Astrocyte (in vitro differentiated cells and primary cell): ENCODE measurements at regions not wholly inside any gene's neighbourhood (a gene's known extent, or its start where the extent isn't known, plus 50 kb on each side); places are given as distances from the start of the nearest gene placed in this dataset.

Experiments
- DNase-seq: peaks from one replicate; pipeline ENCODE4 v3.0.0-alpha.2; 2010; ENCODE audit warnings: low read depth
- FAIRE-seq: peaks from 2 replicates; lab custom pipeline; 2011; peaks lifted over from hg19 to GRCh38; lab: Jason Lieb, UNC
- H2AFZ ChIP-seq: 2 replicates; pipeline ENCODE4 v1.6.0; 2012; ENCODE audit warnings: low read depth, low read length, inconsistent platforms
- H3K27ac ChIP-seq: 2 replicates; pipeline ENCODE4 v1.5.1; 2011; ENCODE audit warnings: low read depth, low read length, inconsistent platforms
- H3K27me3 ChIP-seq: 2 replicates; pipeline ENCODE4 v1.6.0; 2011; ENCODE audit warnings: low read length, inconsistent platforms; ENCODE audit not compliant: insufficient read depth
- H3K36me3 ChIP-seq: 2 replicates; pipeline ENCODE4 v1.5.1; 2011; ENCODE audit warnings: low read length, inconsistent platforms; ENCODE audit not compliant: insufficient read depth
- H3K4me1 ChIP-seq: 2 replicates; pipeline ENCODE4 v1.5.1; 2011; ENCODE audit warnings: low read length, inconsistent platforms; ENCODE audit not compliant: insufficient read depth
- H3K4me2 ChIP-seq: 2 replicates; pipeline ENCODE4 v1.6.0; 2012; ENCODE audit warnings: low read length, inconsistent platforms
- H3K4me3 ChIP-seq: 2 replicates; pipeline ENCODE4 v1.5.1; 2011; ENCODE audit warnings: low read depth, mild to moderate bottlenecking, low read length, inconsistent platforms; ENCODE audit not compliant: insufficient read depth
- H3K79me2 ChIP-seq: 2 replicates; pipeline ENCODE4 v1.6.0; 2012; ENCODE audit warnings: mild to moderate bottlenecking, low read length, inconsistent platforms; ENCODE audit not compliant: insufficient read depth
- H3K9ac ChIP-seq: 2 replicates; pipeline ENCODE4 v1.6.0; 2012; ENCODE audit warnings: mild to moderate bottlenecking, low read length, inconsistent platforms
- H3K9me3 ChIP-seq: 2 replicates; pipeline ENCODE4 v1.5.1; 2012; ENCODE audit warnings: low read depth, mild to moderate bottlenecking, low read length, inconsistent platforms; ENCODE audit not compliant: insufficient read depth
- H4K20me1 ChIP-seq: 2 replicates; pipeline ENCODE4 v1.6.0; 2012; ENCODE audit warnings: low read length, inconsistent platforms; ENCODE audit not compliant: insufficient read depth
- H3K27ac Mint-ChIP-seq: one replicate; pipeline ENCODE4 v1.8.0; 2021; ENCODE audit warnings: mild to moderate bottlenecking, mixed read lengths; ENCODE audit not compliant: unreplicated experiment
- H3K27me3 Mint-ChIP-seq: one replicate; pipeline ENCODE4 v1.8.0; 2021; ENCODE audit warnings: low read depth, mixed read lengths; ENCODE audit not compliant: unreplicated experiment
- H3K36me3 Mint-ChIP-seq: one replicate; pipeline ENCODE4 v1.8.0; 2021; ENCODE audit warnings: low read depth, mixed read lengths; ENCODE audit not compliant: unreplicated experiment
- H3K4me1 Mint-ChIP-seq: one replicate; pipeline ENCODE4 v1.8.0; 2021; ENCODE audit warnings: low read depth, mixed read lengths; ENCODE audit not compliant: unreplicated experiment
- H3K4me3 Mint-ChIP-seq: one replicate; pipeline ENCODE4 v1.8.0; 2021; ENCODE audit warnings: mild to moderate bottlenecking, moderate library complexity, mixed read lengths; ENCODE audit not compliant: unreplicated experiment
- H3K9me3 Mint-ChIP-seq: one replicate; pipeline ENCODE4 v1.8.0; 2021; ENCODE audit warnings: mild to moderate bottlenecking, mixed read lengths; ENCODE audit not compliant: unreplicated experiment
- EZH2 ChIP-seq: IDR thresholded peaks from 2 replicates; pipeline ENCODE4 v1.6.1; 2012; ENCODE audit warnings: mild to moderate bottlenecking, low read length, inconsistent platforms; ENCODE audit not compliant: insufficient read depth
- TF ChIP-seq, protein P1 (sequence below): IDR thresholded peaks from 2 replicates; pipeline ENCODE4 v1.5.1; 2011; ENCODE audit warnings: low read depth, mild to moderate bottlenecking, inconsistent platforms, low read length, moderate library complexity; ENCODE audit not compliant: insufficient read depth

DNA sequence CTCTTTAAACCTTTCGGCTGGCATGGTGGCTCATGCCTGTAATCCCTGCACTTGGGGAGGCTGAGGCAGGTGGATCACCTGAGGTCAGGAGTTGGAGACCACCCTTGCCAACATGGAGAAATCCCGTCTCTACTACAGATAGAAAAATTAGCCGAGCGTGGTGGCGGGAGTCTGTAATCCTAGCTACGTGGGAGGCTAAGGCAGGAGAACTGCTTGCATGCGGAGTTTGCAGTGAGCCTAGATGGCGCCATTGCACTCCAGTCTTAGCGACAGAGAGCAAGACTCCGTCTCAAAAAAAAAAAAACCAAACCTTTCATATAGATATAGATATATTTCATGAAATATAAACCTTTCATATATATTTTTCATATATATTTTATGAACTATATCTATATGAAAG, 864.7 kb downstream of the TRIB2 start:
- no peak for DNase-seq
- Mint-ChIP-seq H3K4me1 (peaks cover 19% of the 10 kb centered on the region), H3K27me3 (no peaks in the 10 kb centered on the region)

DNA sequence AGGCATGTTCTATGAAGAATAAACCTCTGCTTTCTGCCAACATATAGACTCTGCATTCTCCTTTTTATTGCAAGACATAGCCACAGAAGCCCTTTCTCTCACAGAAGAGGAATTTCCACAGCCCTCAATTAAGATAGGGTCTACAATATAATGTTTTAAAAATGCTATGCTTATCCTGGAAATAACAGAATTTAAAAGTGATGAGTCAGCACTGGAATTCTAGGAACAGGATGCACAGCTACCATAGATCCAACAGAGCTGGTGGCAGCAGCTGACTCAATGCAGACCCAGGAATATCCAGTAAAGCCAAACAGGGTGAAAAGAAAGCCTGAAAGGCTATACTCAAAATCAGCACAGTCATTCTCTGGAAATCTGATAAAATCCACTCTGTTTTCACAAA, 866.9 kb downstream of the TRIB2 start:
- Histone ChIP-seq H3K9me3 (no peaks in the 10 kb centered on the region), H3K4me3 (no peak overlapping the region), H3K27ac (no peak overlapping the region), H4K20me1 (no peaks in the 10 kb centered on the region), H3K4me1 (no peaks in the 10 kb centered on the region), H3K4me2 (peak overlapping the region; percentile 3), H3K9ac (no peak overlapping the region), H3K36me3 (no peaks in the 10 kb centered on the region), H2AFZ (no peak overlapping the region), H3K79me2 (no peaks in the 10 kb centered on the region), H3K27me3 (no peaks in the 10 kb centered on the region)
- TF ChIP-seq, protein P1, sequence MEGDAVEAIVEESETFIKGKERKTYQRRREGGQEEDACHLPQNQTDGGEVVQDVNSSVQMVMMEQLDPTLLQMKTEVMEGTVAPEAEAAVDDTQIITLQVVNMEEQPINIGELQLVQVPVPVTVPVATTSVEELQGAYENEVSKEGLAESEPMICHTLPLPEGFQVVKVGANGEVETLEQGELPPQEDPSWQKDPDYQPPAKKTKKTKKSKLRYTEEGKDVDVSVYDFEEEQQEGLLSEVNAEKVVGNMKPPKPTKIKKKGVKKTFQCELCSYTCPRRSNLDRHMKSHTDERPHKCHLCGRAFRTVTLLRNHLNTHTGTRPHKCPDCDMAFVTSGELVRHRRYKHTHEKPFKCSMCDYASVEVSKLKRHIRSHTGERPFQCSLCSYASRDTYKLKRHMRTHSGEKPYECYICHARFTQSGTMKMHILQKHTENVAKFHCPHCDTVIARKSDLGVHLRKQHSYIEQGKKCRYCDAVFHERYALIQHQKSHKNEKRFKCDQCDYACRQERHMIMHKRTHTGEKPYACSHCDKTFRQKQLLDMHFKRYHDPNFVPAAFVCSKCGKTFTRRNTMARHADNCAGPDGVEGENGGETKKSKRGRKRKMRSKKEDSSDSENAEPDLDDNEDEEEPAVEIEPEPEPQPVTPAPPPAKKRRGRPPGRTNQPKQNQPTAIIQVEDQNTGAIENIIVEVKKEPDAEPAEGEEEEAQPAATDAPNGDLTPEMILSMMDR, result no peak
- TF ChIP-seq EZH2, result no peak
- DNase-seq (peak; percentile 36), FAIRE-seq (no peak)
- no peaks in the 10 kb centered on the region for H3K36me3 Mint-ChIP-seq
- H3K4me1 Mint-ChIP-seq, result peaks cover 14% of the 10 kb centered on the region
- H3K27me3 Mint-ChIP-seq, result no peaks in the 10 kb centered on the region
- peak overlapping the region; percentile 48 for H3K27ac Mint-ChIP-seq
- H3K9me3 Mint-ChIP-seq, result no peaks in the 10 kb centered on the region
- H3K4me3 Mint-ChIP-seq, result peak overlapping the region; percentile 29

More for the DNA sequence above, 864.7 kb downstream of the TRIB2 start:
- H3K79me2 ChIP-seq, result no peaks in the 10 kb centered on the region
- H2AFZ ChIP-seq, result no peak overlapping the region
- no peak overlapping the region for H3K27ac ChIP-seq
- no peaks in the 10 kb centered on the region for H3K9me3 ChIP-seq
- no peaks in the 10 kb centered on the region for H3K4me1 ChIP-seq
- no peak for TF ChIP-seq EZH2
- TF ChIP-seq, protein P1, result peak; percentile 4
- H3K9ac ChIP-seq, result no peak overlapping the region
- no peaks in the 10 kb centered on the region for H3K36me3 Mint-ChIP-seq
- H3K4me2 ChIP-seq, result no peak overlapping the region
- H3K4me3 ChIP-seq, result no peak overlapping the region
- no peaks in the 10 kb centered on the region for H3K27me3 ChIP-seq
- FAIRE-seq, result no peak
- H3K4me3 Mint-ChIP-seq, result no peak overlapping the region
- no peak overlapping the region for H3K27ac Mint-ChIP-seq
- H3K9me3 Mint-ChIP-seq, result no peaks in the 10 kb centered on the region
- no peaks in the 10 kb centered on the region for H4K20me1 ChIP-seq
- no peaks in the 10 kb centered on the region for H3K36me3 ChIP-seq

DNA sequence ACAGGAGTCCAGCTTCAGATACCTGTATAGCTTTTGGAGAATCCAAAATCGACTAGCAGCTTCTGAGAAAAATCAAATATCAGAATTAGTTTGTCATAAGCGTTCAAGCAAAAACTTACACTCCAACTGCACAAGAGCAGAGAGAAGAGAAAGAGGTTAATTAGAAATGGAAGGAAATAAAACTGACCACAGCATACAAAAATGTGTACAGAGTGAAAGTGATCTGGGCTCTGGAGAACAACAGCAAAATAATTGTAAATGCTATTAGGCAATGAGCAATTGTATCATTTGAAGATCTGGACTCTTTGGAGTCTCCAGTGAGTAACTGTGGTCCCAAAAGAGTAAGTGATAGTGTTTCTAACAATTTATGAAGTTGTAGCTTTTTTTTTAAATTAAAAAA, 867.3 kb downstream of the TRIB2 start:
- no peaks in the 10 kb centered on the region for H3K36me3 ChIP-seq
- no peak overlapping the region for H3K27ac ChIP-seq
- no peaks in the 10 kb centered on the region for H3K27me3 ChIP-seq
- H4K20me1 ChIP-seq, result no peaks in the 10 kb centered on the region
- FAIRE-seq (no peak), DNase-seq (no peak)
- H3K4me3 Mint-ChIP-seq, result no peak overlapping the region
- H3K9ac ChIP-seq, result no peak overlapping the region
- H3K27ac Mint-ChIP-seq, result peak overlapping the region; percentile 48
- no peaks in the 10 kb centered on the region for H3K9me3 Mint-ChIP-seq
- H3K36me3 Mint-ChIP-seq, result no peaks in the 10 kb centered on the region
- H3K4me1 Mint-ChIP-seq, result peaks cover 10% of the 10 kb centered on the region
- no peaks in the 10 kb centered on the region for H3K9me3 ChIP-seq
- no peaks in the 10 kb centered on the region for H3K79me2 ChIP-seq
- TF ChIP-seq, protein P1, result no peak
- no peak for TF ChIP-seq EZH2
- H2AFZ ChIP-seq, result no peak overlapping the region
- H3K4me2 ChIP-seq, result peak overlapping the region; percentile 3
- no peak overlapping the region for H3K4me3 ChIP-seq
- no peaks in the 10 kb centered on the region for H3K27me3 Mint-ChIP-seq
- H3K4me1 ChIP-seq, result no peaks in the 10 kb centered on the region
